Hepatocyte (in vitro differentiated cells): ENCODE measurements at regions not wholly inside any gene's neighbourhood (a gene's known extent, or its start where the extent isn't known, plus 50 kb on each side); places are given as distances from the start of the nearest gene placed in this dataset.

Experiments
- DNase-seq: peaks from one replicate; pipeline ENCODE4 v3.0.0-alpha.2; 2016; ENCODE audit warnings: low spot score
- H2AFZ ChIP-seq: fragments of 200-600 bp; sonication (generic); 2 replicates; pipeline ENCODE4 v1.6.0; 2016; ENCODE audit warnings: antibody characterized with exemption, mild to moderate bottlenecking
- H3K27ac ChIP-seq: fragments of 200-600 bp; sonication (generic); 2 replicates; pipeline ENCODE4 v1.5.1; 2016; ENCODE audit warnings: mild to moderate bottlenecking
- H3K27me3 ChIP-seq: fragments of 200-600 bp; sonication (generic); 2 replicates; pipeline ENCODE4 v1.6.1; 2016
- H3K36me3 ChIP-seq: fragments of 200-600 bp; sonication (generic); replicated peaks from 2 replicates; pipeline ENCODE4 v1.5.1; 2016; ENCODE audit warnings: low read depth; ENCODE audit not compliant: insufficient read depth
- H3K4me1 ChIP-seq: fragments of 200-600 bp; sonication (generic); 2 replicates; pipeline ENCODE4 v1.5.1; 2016; ENCODE audit warnings: mild to moderate bottlenecking, moderate library complexity; ENCODE audit not compliant: insufficient read depth
- H3K4me2 ChIP-seq: fragments of 200-600 bp; sonication (generic); 2 replicates; pipeline ENCODE4 v1.6.0; 2016
- H3K4me3 ChIP-seq: fragments of 200-600 bp; sonication (generic); 2 replicates; pipeline ENCODE4 v1.5.1; 2016; ENCODE audit warnings: mild to moderate bottlenecking
- H3K79me2 ChIP-seq: fragments of 200-600 bp; sonication (generic); 2 replicates; pipeline ENCODE4 v1.6.0; 2017; ENCODE audit warnings: mild to moderate bottlenecking
- H3K9me2 ChIP-seq: fragments of 200-600 bp; sonication (generic); replicated peaks from 2 replicates; pipeline ENCODE4 v1.6.0; 2017; ENCODE audit warnings: mild to moderate bottlenecking; ENCODE audit not compliant: insufficient read depth
- H3K9me3 ChIP-seq: fragments of 200-600 bp; sonication (generic); 2 replicates; pipeline ENCODE4 v1.5.1; 2016; ENCODE audit warnings: low read depth, mild to moderate bottlenecking
- H4K20me1 ChIP-seq: fragments of 200-600 bp; sonication (generic); 2 replicates; pipeline ENCODE4 v1.6.0; 2016; ENCODE audit warnings: mild to moderate bottlenecking; ENCODE audit not compliant: insufficient read depth, poor library complexity, severe bottlenecking
- EZH2 ChIP-seq: fragments of 200-600 bp; sonication (generic); IDR thresholded peaks from 2 replicates; pipeline ENCODE4 v1.6.1; 2016; ENCODE audit warnings: antibody characterized with exemption, mild to moderate bottlenecking, borderline replicate concordance
- EZH2phosphoT487 ChIP-seq: fragments of 200-600 bp; sonication (generic); IDR thresholded peaks from one replicate; pipeline ENCODE4 v1.6.1; 2018; ENCODE audit warnings: antibody characterized with exemption, mild to moderate bottlenecking, low read depth, moderate library complexity; ENCODE audit not compliant: unreplicated experiment, severe bottlenecking
- WGBS: methylation state at CpG from one replicate; pipeline ENCODE4 v1.1.6; 2016; ENCODE audit warnings: low lambda C conversion rate; ENCODE audit errors: missing lambda C conversion rate; 5-methylcytosine and 5-hydroxymethylcytosine counted together
- TF ChIP-seq, protein P1 (sequence below): fragments of 200-600 bp; sonication (generic); IDR thresholded peaks from 2 replicates; pipeline ENCODE4 v1.5.1; 2016; ENCODE audit warnings: antibody characterized with exemption, mild to moderate bottlenecking; ENCODE audit not compliant: poor library complexity

DNA sequence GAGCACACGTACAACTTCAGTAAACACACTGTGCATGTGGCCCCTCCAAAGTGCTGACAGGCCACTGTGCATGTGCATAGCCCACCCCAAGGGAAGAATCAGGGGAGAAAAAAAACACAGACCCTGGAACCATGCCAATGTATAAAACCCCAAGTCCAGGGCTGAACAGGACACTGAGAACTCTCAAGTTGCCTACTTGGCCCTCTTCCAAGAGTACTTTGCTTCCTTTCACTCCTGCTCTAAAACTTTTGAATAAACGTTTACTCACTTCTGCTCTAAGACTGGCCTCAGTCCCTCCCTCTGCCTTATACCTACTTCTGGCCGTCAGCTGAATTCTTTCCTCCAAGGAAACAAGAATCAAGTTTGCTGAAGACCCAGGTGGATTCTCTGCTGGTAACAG is 77.7 kb upstream of the NFIB start:
- H2AFZ ChIP-seq = no peak overlapping the region
- no peaks in the 10 kb centered on the region for H3K27me3 ChIP-seq
- no peaks in the 10 kb centered on the region for H3K9me2 ChIP-seq
- TF ChIP-seq, protein P1, sequence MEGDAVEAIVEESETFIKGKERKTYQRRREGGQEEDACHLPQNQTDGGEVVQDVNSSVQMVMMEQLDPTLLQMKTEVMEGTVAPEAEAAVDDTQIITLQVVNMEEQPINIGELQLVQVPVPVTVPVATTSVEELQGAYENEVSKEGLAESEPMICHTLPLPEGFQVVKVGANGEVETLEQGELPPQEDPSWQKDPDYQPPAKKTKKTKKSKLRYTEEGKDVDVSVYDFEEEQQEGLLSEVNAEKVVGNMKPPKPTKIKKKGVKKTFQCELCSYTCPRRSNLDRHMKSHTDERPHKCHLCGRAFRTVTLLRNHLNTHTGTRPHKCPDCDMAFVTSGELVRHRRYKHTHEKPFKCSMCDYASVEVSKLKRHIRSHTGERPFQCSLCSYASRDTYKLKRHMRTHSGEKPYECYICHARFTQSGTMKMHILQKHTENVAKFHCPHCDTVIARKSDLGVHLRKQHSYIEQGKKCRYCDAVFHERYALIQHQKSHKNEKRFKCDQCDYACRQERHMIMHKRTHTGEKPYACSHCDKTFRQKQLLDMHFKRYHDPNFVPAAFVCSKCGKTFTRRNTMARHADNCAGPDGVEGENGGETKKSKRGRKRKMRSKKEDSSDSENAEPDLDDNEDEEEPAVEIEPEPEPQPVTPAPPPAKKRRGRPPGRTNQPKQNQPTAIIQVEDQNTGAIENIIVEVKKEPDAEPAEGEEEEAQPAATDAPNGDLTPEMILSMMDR = no peak
- WGBS = 58% methylated on average over 3 of the region's 3 CpGs
- no peaks in the 10 kb centered on the region for H4K20me1 ChIP-seq
- H3K4me1 ChIP-seq = no peaks in the 10 kb centered on the region
- no peaks in the 10 kb centered on the region for H3K36me3 ChIP-seq
- no peak overlapping the region for H3K4me2 ChIP-seq
- no peak for DNase-seq
- no peak overlapping the region for H3K27ac ChIP-seq
- H3K79me2 ChIP-seq = no peaks in the 10 kb centered on the region
- no peaks in the 10 kb centered on the region for H3K9me3 ChIP-seq
- H3K4me3 ChIP-seq = no peak overlapping the region

- 82% methylated on average over 2 of the region's 2 CpGs for WGBS
Observed at GRCh38 chr9:14389657-14390056, 75.7 kb upstream of the NFIB start.

GRCh38 chr9:14389146-14389545 is 75.2 kb upstream of the NFIB start:
- H3K27me3 ChIP-seq = no peaks in the 10 kb centered on the region
- TF ChIP-seq, protein P1 = no peak
- TF ChIP-seq EZH2phosphoT487 (no peak), EZH2 (no peak)
- no peaks in the 10 kb centered on the region for H4K20me1 ChIP-seq
- H3K9me2 ChIP-seq = no peaks in the 10 kb centered on the region
- WGBS = 77% methylated on average over 1 of the region's 1 CpG
- no peak overlapping the region for H2AFZ ChIP-seq
- no peak overlapping the region for H3K4me2 ChIP-seq
- no peak for DNase-seq
- H3K4me1 ChIP-seq = no peaks in the 10 kb centered on the region
- no peaks in the 10 kb centered on the region for H3K36me3 ChIP-seq
- no peaks in the 10 kb centered on the region for H3K79me2 ChIP-seq
- H3K9me3 ChIP-seq = no peaks in the 10 kb centered on the region
- no peak overlapping the region for H3K4me3 ChIP-seq
- H3K27ac ChIP-seq = no peak overlapping the region

More at GRCh38 chr9:14389657-14390056, 75.7 kb upstream of the NFIB start:
- TF ChIP-seq, protein P1 = no peak
- no peak for TF ChIP-seq EZH2phosphoT487
- no peak for TF ChIP-seq EZH2
- Histone ChIP-seq H3K4me2 (no peak overlapping the region), H3K27ac (no peak overlapping the region), H4K20me1 (no peaks in the 10 kb centered on the region), H3K9me2 (no peaks in the 10 kb centered on the region), H3K9me3 (no peaks in the 10 kb centered on the region), H3K27me3 (no peaks in the 10 kb centered on the region), H2AFZ (no peak overlapping the region), H3K4me1 (no peaks in the 10 kb centered on the region), H3K79me2 (no peaks in the 10 kb centered on the region), H3K36me3 (no peaks in the 10 kb centered on the region), H3K4me3 (no peak overlapping the region)
- no peak for DNase-seq

DNA sequence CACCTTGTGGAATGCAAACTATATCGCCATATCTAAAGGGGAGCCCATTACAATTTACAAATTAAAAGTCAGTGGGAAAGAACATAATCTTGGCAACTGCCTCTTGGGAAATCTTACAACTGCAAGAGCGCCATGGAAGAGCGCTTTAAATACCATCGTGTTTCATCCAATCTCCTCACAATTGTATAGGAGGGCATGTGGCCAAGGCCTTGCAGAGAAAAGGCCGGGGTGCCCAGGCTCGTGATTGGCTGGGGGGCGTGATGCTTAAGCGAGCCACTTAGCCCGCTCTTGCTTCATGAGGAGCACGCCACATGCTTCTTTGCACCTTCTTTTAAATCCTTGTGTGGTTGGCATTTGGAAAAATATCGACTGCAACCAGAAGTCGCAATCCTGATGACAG is 69.8 kb upstream of the NFIB start:
- Histone ChIP-seq H3K36me3 (no peaks in the 10 kb centered on the region), H3K27ac (no peak overlapping the region), H3K79me2 (no peaks in the 10 kb centered on the region), H3K4me1 (no peaks in the 10 kb centered on the region), H4K20me1 (no peaks in the 10 kb centered on the region), H3K27me3 (no peaks in the 10 kb centered on the region), H3K9me3 (no peaks in the 10 kb centered on the region), H3K9me2 (no peaks in the 10 kb centered on the region), H3K4me2 (no peak overlapping the region), H2AFZ (no peak overlapping the region), H3K4me3 (no peak overlapping the region)
- TF ChIP-seq, protein P1 = no peak
- no peak for TF ChIP-seq EZH2phosphoT487
- TF ChIP-seq EZH2 = no peak
- 91% methylated on average over 12 of the region's 12 CpGs for WGBS
- DNase-seq = no peak
